ENCODE measurements at regions not wholly inside any gene's neighbourhood (a gene's known extent, or its start where the extent isn't known, plus 50 kb on each side); places are given as distances from the start of the nearest gene placed in this dataset.

DNA sequence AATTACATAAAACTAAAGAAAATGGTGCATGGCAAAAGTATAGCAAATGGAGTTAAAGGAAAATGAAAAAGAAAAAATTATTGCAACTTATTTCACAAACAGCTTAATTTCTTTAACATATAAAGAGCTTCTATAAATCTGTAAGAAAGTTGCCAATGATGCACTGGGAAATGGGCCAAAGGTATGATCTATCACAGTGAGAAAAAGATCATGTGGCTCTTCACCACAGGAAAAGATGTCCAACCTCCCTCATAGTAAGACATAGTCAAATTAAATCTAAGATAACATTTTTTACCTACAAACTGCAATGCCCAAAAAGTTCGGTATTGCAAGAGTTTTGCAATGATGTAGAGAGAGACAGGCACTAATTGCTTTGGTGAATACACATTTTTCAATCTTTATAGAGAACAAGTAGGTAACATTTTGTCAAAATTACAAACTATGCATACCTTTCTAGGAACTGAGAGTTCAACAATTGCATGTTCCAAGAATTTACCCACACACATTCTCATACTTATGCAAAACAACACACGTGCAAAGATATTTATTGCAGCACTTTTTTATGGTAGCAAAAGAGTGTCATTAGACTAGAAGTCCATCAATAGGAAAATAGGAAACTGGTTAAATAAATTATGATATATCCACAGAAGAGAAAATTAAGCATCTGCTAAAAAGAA is 372.6 kb downstream of the QKI start:
- H3K27me3 ChIP-seq (ENCODE audit: insufficient read depth, low read length, poor library complexity, severe bottlenecking) = no peaks in the 10 kb centered on the region
- no peak overlapping the region for H3K4me2 ChIP-seq (ENCODE audit: low read depth, low read length, poor library complexity, severe bottlenecking)
- no peaks in the 10 kb centered on the region for H3K4me1 ChIP-seq (ENCODE audit: insufficient read depth, low read length, poor library complexity, severe bottlenecking)
- no peak overlapping the region for H3K4me3 ChIP-seq (ENCODE audit: low read length, poor library complexity, severe bottlenecking)
- no peaks in the 10 kb centered on the region for H3K36me3 ChIP-seq (ENCODE audit: insufficient read depth, low read length)
- no peaks in the 10 kb centered on the region for H3K79me2 ChIP-seq (ENCODE audit: insufficient read depth, low read length)
- no peaks in the 10 kb centered on the region for H4K20me1 ChIP-seq (ENCODE audit: insufficient read depth, low read length, poor library complexity, severe bottlenecking)
- no peak for TF ChIP-seq EZH2phosphoT487 (IDR thresholded peaks at IDR 0.05; ENCODE audit: borderline replicate concordance)
- TF ChIP-seq, protein P1, sequence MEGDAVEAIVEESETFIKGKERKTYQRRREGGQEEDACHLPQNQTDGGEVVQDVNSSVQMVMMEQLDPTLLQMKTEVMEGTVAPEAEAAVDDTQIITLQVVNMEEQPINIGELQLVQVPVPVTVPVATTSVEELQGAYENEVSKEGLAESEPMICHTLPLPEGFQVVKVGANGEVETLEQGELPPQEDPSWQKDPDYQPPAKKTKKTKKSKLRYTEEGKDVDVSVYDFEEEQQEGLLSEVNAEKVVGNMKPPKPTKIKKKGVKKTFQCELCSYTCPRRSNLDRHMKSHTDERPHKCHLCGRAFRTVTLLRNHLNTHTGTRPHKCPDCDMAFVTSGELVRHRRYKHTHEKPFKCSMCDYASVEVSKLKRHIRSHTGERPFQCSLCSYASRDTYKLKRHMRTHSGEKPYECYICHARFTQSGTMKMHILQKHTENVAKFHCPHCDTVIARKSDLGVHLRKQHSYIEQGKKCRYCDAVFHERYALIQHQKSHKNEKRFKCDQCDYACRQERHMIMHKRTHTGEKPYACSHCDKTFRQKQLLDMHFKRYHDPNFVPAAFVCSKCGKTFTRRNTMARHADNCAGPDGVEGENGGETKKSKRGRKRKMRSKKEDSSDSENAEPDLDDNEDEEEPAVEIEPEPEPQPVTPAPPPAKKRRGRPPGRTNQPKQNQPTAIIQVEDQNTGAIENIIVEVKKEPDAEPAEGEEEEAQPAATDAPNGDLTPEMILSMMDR (conservative IDR thresholded peaks at IDR 0.05; ENCODE audit: low read length) = no peak
- no peaks in the 10 kb centered on the region for H3K9me3 ChIP-seq (ENCODE audit: insufficient read depth, low read depth, low read length)
- H3K9ac ChIP-seq (ENCODE audit: low read depth, low read length, poor library complexity, severe bottlenecking) = no peak overlapping the region
- no peaks in the 10 kb centered on the region for H3K9me2 ChIP-seq (replicated peaks; ENCODE audit: low read depth, low read length)
- H2AFZ ChIP-seq (ENCODE audit: low read length) = no peak overlapping the region
- no peaks in the 10 kb centered on the region for H3F3A ChIP-seq (ENCODE audit: low read depth)

DNA sequence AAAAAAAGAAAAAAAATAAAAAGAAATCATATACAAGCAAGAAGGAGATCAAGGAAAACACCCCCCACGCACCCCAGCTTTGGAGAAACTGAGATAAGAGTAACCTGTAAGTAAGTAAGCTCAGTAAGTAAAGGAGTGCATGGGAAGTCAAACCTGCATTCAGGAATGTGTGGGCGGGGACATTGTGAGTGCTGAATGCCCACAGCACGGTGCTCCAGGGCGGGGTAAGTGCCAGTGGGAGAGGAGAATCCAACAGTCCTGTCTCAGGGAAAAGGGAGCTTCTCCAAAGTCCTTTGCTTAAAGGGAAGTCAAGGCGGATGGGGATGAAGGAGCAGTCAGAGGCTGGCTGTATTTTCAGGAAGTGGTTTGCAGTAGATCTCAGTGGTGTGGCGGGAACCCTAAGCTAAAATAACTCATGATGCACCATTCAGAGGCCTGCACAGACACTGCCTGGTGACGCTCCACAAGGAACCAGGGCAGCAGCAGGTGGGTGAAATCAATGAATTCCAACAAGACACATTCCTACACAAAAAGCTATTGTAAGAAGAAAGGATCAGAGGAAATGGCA is 368.0 kb downstream of the QKI start:
- Histone ChIP-seq H2AFZ (ENCODE audit: low read length) (no peak overlapping the region), H3K4me3 (ENCODE audit: low read length, poor library complexity, severe bottlenecking) (no peak overlapping the region), H3K4me2 (ENCODE audit: low read depth, low read length, poor library complexity, severe bottlenecking) (no peak overlapping the region), H3K79me2 (ENCODE audit: insufficient read depth, low read length) (no peaks in the 10 kb centered on the region), H3K9me3 (ENCODE audit: insufficient read depth, low read depth, low read length) (0 out of 2 replicates have a peak, but pooled peaks cover 4% of the 10 kb centered on the region), H3K9me2 (replicated peaks; ENCODE audit: low read depth, low read length) (no peaks in the 10 kb centered on the region), H3K9ac (ENCODE audit: low read depth, low read length, poor library complexity, severe bottlenecking) (no peak overlapping the region), H3K4me1 (ENCODE audit: insufficient read depth, low read length, poor library complexity, severe bottlenecking) (no peaks in the 10 kb centered on the region), H3K27me3 (ENCODE audit: insufficient read depth, low read length, poor library complexity, severe bottlenecking) (no peaks in the 10 kb centered on the region), H3F3A (ENCODE audit: low read depth) (no peaks in the 10 kb centered on the region), H4K20me1 (ENCODE audit: insufficient read depth, low read length, poor library complexity, severe bottlenecking) (no peaks in the 10 kb centered on the region), H3K36me3 (ENCODE audit: insufficient read depth, low read length) (no peaks in the 10 kb centered on the region)
- no peak for TF ChIP-seq EZH2phosphoT487 (IDR thresholded peaks at IDR 0.05; ENCODE audit: borderline replicate concordance)
- TF ChIP-seq, protein P1 (conservative IDR thresholded peaks at IDR 0.05; ENCODE audit: low read length) = no peak

DNA sequence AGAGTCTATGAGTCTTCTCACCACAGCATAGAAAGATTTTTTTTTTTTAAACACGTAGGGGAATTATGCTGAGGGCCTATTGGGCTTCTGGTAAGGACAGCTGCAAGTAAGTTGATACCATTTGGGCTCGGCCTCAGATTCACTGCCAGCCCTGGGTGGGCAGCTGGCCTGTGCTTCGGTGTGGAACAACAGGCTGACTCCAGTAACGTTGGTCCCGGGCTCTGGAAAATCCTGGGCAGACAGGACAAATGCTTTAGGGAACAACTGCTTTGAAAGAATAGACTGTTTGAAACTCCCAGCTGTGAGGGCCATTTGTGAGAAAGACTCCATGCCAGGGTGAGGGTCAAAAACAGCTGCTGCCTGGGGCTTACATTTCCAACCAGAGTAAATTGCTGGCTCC is 366.5 kb downstream of the QKI start:
- Histone ChIP-seq H3K4me3 (ENCODE audit: low read length, poor library complexity, severe bottlenecking) (no peak overlapping the region), H3K27me3 (ENCODE audit: insufficient read depth, low read length, poor library complexity, severe bottlenecking) (no peaks in the 10 kb centered on the region), H3K9me3 (ENCODE audit: insufficient read depth, low read depth, low read length) (0 out of 2 replicates have a peak, but pooled peaks cover 4% of the 10 kb centered on the region), H3K36me3 (ENCODE audit: insufficient read depth, low read length) (no peaks in the 10 kb centered on the region), H3K4me1 (ENCODE audit: insufficient read depth, low read length, poor library complexity, severe bottlenecking) (no peaks in the 10 kb centered on the region), H3K79me2 (ENCODE audit: insufficient read depth, low read length) (no peaks in the 10 kb centered on the region), H3K9me2 (replicated peaks; ENCODE audit: low read depth, low read length) (no peaks in the 10 kb centered on the region), H3F3A (ENCODE audit: low read depth) (no peaks in the 10 kb centered on the region), H3K4me2 (ENCODE audit: low read depth, low read length, poor library complexity, severe bottlenecking) (no peak overlapping the region), H4K20me1 (ENCODE audit: insufficient read depth, low read length, poor library complexity, severe bottlenecking) (no peaks in the 10 kb centered on the region), H3K9ac (ENCODE audit: low read depth, low read length, poor library complexity, severe bottlenecking) (no peak overlapping the region), H2AFZ (ENCODE audit: low read length) (no peak overlapping the region)
- TF ChIP-seq EZH2phosphoT487 (IDR thresholded peaks at IDR 0.05; ENCODE audit: borderline replicate concordance) = no peak
- TF ChIP-seq, protein P1 (conservative IDR thresholded peaks at IDR 0.05; ENCODE audit: low read length) = no peak
